ENCODE measurements at regions not wholly inside any gene's neighbourhood (a gene's known extent, or its start where the extent isn't known, plus 50 kb on each side); places are given as distances from the start of the nearest gene placed in this dataset.

DNA sequence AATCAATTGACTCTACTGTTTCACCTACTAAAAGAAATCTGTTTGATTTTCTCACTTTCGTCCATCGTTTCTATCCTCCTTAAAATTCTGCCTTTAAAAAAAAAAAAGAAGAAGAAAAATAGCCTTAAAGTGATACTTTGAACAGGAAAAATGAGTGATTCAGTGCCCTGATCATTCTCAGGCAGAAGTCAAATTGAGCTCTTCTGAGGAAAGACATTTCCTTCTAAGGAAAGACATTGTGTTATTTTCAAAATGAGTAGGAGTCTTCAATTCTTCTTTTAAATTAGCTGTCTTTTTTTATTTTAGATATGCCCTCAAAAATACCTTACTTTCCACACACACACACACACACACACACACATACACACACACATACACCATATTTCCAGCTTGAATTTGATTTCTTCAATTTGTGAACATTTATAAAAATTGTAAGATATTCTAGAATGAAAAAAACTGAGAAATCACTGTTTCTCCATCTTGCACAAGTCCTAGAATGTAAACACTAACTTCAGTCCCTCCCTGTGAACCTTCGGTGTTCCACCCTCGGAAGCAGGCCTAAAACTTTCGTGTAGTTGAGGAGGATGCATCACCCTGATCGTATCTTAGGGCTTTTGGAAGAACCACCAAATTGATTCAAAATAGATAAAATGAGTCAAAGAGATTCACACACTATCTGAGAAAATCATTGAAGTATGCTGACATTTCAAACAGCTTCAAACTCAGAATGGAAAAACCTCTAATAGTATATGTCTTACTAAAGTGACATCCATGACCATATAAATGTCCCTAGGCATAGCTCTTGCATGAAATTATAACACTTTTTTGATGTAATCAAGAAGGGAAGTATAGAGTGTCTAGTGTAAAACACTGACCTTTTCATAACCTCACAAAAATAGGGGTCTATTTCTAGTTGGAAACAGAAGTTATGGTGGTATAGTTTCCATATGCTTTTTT lies 270.8 kb downstream of the GATA3 start:
- TF ChIP-seq EZH2 (IDR thresholded peaks at IDR 0.05; ENCODE audit: insufficient read depth, poor library complexity, severe bottlenecking) (no peak), EZH2phosphoT487 (IDR thresholded peaks at IDR 0.05; ENCODE audit: insufficient read depth, low read depth) (no peak)
- 19% methylated on average over 6 of the region's 6 CpGs for WGBS, 2 experiments (ENCODE audit: low coverage in 1 of 2, low lambda C conversion rate in 2 of 2, missing lambda C conversion rate in 2 of 2)

DNA sequence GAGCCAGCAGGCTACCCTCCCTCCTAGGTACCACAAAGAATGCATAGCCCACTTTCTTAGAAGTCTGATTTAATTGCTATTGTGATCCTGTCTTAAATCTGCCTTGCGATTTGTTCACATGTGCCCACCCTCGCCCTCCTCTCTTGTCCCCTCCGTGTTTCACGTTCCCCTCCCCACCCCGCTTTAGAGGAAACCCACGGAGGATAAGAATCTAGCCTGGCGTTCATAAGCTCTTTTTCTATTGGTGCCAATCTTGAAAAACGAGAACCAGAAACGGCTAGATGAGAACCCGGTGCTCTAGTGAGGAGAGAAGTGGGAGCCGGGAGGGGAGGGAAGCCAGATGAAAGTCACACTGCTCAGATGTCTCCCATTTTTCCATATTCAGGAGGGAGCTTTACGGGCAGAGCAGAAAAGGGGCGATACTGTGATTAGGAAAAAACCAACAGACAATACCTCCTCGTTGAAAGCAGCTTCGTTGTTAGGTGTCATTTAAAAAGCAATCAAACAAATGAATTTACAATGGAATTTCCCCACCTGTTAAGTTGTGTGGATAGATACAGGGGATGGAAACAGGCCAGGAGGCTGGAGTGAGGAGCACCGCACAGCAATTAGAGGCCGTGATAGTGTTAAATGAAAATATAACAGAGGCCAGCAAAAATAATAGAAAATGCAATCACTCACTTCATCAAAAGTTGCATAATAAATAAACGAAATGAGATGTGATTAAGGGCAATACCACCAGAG lies 272.1 kb downstream of the GATA3 start:
- Histone ChIP-seq H3K9ac (no peak overlapping the region), H3K9me3 (ENCODE audit: low read depth) (no peaks in the 10 kb centered on the region), H3K27me3 (replicated peaks; ENCODE audit: insufficient read depth) (no peaks in the 10 kb centered on the region), H3K4me3 (no peak overlapping the region), H3K27ac (no peak overlapping the region), H3K36me3 (ENCODE audit: low read depth) (no peaks in the 10 kb centered on the region), H3K4me2 (ENCODE audit: unreplicated experiment) (no peak overlapping the region), H3K4me1 (ENCODE audit: insufficient read depth) (no peaks in the 10 kb centered on the region), H3F3A (ENCODE audit: insufficient read depth) (no peaks in the 10 kb centered on the region), H3K79me2 (ENCODE audit: insufficient read depth) (no peaks in the 10 kb centered on the region), H2AFZ (no peak overlapping the region), H4K20me1 (ENCODE audit: insufficient read depth) (no peaks in the 10 kb centered on the region), H3K9me2 (ENCODE audit: insufficient read depth) (no peaks in the 10 kb centered on the region)
- no peak for TF ChIP-seq EZH2 (IDR thresholded peaks at IDR 0.05; ENCODE audit: insufficient read depth, poor library complexity, severe bottlenecking)
- TF ChIP-seq EZH2phosphoT487 (IDR thresholded peaks at IDR 0.05; ENCODE audit: insufficient read depth, low read depth) = no peak
- 26% methylated on average over 17 to 18 of the region's 18 CpGs for WGBS, 2 experiments (ENCODE audit: low coverage in 1 of 2, low lambda C conversion rate in 2 of 2, missing lambda C conversion rate in 2 of 2)
- no peak for DNase-seq
- in situ Hi-C loops (cut with MboI) = no loop called here

More for the DNA sequence above, 270.8 kb downstream of the GATA3 start:
- Histone ChIP-seq H2AFZ (no peak overlapping the region), H3K9me3 (ENCODE audit: low read depth) (no peaks in the 10 kb centered on the region), H4K20me1 (ENCODE audit: insufficient read depth) (no peaks in the 10 kb centered on the region), H3F3A (ENCODE audit: insufficient read depth) (no peaks in the 10 kb centered on the region), H3K79me2 (ENCODE audit: insufficient read depth) (no peaks in the 10 kb centered on the region), H3K27me3 (replicated peaks; ENCODE audit: insufficient read depth) (no peaks in the 10 kb centered on the region), H3K9me2 (ENCODE audit: insufficient read depth) (no peaks in the 10 kb centered on the region), H3K4me2 (ENCODE audit: unreplicated experiment) (no peak overlapping the region), H3K4me3 (no peak overlapping the region), H3K9ac (no peak overlapping the region), H3K36me3 (ENCODE audit: low read depth) (no peaks in the 10 kb centered on the region), H3K27ac (no peak overlapping the region), H3K4me1 (ENCODE audit: insufficient read depth) (no peaks in the 10 kb centered on the region)
- in situ Hi-C loops (cut with MboI) = no loop called here
- DNase-seq = no peak

DNA sequence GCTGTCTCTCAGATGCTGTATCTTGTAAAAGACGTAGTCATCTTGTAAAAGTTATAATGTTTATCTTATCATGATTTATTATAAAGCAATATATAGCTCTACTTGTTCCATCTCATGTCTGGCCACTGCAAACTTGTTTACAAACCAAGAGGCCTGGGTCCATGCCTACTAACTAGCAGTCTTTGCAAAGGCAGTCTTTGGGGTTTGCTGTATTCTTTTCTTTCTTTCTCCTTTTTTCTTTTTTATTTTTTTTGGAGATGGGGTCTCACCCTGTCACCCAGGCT lies 272.6 kb downstream of the GATA3 start:
- H3K9me3 ChIP-seq (ENCODE audit: low read depth) = no peaks in the 10 kb centered on the region
- 5 to 9% methylated on average over 1 of the region's 1 CpG for WGBS, 2 experiments (ENCODE audit: low coverage in 1 of 2, low lambda C conversion rate in 2 of 2, missing lambda C conversion rate in 2 of 2)
- H2AFZ ChIP-seq = no peak overlapping the region
- no peak overlapping the region for H3K4me2 ChIP-seq (ENCODE audit: unreplicated experiment)
- TF ChIP-seq EZH2phosphoT487 (IDR thresholded peaks at IDR 0.05; ENCODE audit: insufficient read depth, low read depth) (no peak), EZH2 (IDR thresholded peaks at IDR 0.05; ENCODE audit: insufficient read depth, poor library complexity, severe bottlenecking) (no peak)
- no peaks in the 10 kb centered on the region for H3K27me3 ChIP-seq (replicated peaks; ENCODE audit: insufficient read depth)
- H4K20me1 ChIP-seq (ENCODE audit: insufficient read depth) = no peaks in the 10 kb centered on the region
- H3K79me2 ChIP-seq (ENCODE audit: insufficient read depth) = no peaks in the 10 kb centered on the region
- no peak overlapping the region for H3K9ac ChIP-seq
- no peak for DNase-seq
- H3K27ac ChIP-seq = no peak overlapping the region
- in situ Hi-C loops (cut with MboI) = no loop called here
- no peaks in the 10 kb centered on the region for H3K9me2 ChIP-seq (ENCODE audit: insufficient read depth)
- H3K4me3 ChIP-seq = no peak overlapping the region
- no peaks in the 10 kb centered on the region for H3K4me1 ChIP-seq (ENCODE audit: insufficient read depth)
- no peaks in the 10 kb centered on the region for H3K36me3 ChIP-seq (ENCODE audit: low read depth)
- H3F3A ChIP-seq (ENCODE audit: insufficient read depth) = no peaks in the 10 kb centered on the region

DNA sequence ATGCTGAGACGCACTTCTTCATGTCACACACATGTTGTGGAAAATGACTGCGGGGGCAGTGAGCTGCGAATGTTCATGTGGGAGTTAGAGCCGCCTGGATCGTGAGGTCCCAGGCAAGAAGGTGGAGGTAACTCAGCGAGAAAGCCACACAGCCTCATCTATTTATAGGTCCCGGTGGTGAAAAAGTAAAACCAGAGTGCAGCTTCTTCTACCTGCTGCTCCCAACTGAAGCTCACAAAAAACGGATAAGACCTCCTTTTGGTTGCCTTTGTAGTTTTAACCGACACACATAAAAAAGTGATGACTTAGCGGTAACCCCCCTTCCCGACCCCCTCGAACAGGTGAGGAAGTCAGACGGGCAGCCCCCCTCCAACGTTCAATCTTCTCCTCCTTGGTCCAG lies 276.9 kb downstream of the GATA3 start:
- DNase-seq = no peak
- Histone ChIP-seq H3F3A (ENCODE audit: insufficient read depth) (no peaks in the 10 kb centered on the region), H3K9me2 (ENCODE audit: insufficient read depth) (no peaks in the 10 kb centered on the region), H3K27me3 (replicated peaks; ENCODE audit: insufficient read depth) (no peaks in the 10 kb centered on the region), H3K4me1 (ENCODE audit: insufficient read depth) (no peaks in the 10 kb centered on the region), H3K4me3 (no peak overlapping the region), H3K79me2 (ENCODE audit: insufficient read depth) (no peaks in the 10 kb centered on the region), H3K4me2 (ENCODE audit: unreplicated experiment) (no peak overlapping the region), H4K20me1 (ENCODE audit: insufficient read depth) (no peaks in the 10 kb centered on the region), H3K9ac (no peak overlapping the region), H3K27ac (no peak overlapping the region), H3K36me3 (ENCODE audit: low read depth) (no peaks in the 10 kb centered on the region), H3K9me3 (ENCODE audit: low read depth) (no peaks in the 10 kb centered on the region), H2AFZ (no peak overlapping the region)
- in situ Hi-C loops (cut with MboI) = no loop called here
- 56 to 62% methylated on average over 14 of the region's 14 CpGs for WGBS, 2 experiments (ENCODE audit: low coverage in 1 of 2, low lambda C conversion rate in 2 of 2, missing lambda C conversion rate in 2 of 2)
- TF ChIP-seq EZH2 (IDR thresholded peaks at IDR 0.05; ENCODE audit: insufficient read depth, poor library complexity, severe bottlenecking) = no peak
- no peak for TF ChIP-seq EZH2phosphoT487 (IDR thresholded peaks at IDR 0.05; ENCODE audit: insufficient read depth, low read depth)
